H1 (cell line): ENCODE measurements at regions not wholly inside any gene's neighbourhood (a gene's known extent, or its start where the extent isn't known, plus 50 kb on each side); places are given as distances from the start of the nearest gene placed in this dataset.

ENCODE experiments used
- CTCF ChIP-seq, 3 experiments: IDR thresholded peaks; 1 replicate in 2 of 3; 2 replicates in 1 of 3; pipeline versions ENCODE4 v1.5.1 to v1.6.1; 2011; ENCODE audit warnings: low read length in 3 of 3, mild to moderate bottlenecking in 3 of 3, inconsistent platforms in 2 of 3, low read depth in 1 of 3, moderate library complexity in 1 of 3; ENCODE audit not compliant: insufficient read depth in 1 of 3; ENCODE audit errors: control extremely low read depth in 1 of 3
- EGR1 ChIP-seq: IDR thresholded peaks from 2 replicates; pipeline ENCODE4 v1.6.1; 2011; ENCODE audit warnings: low read depth, low read length, borderline replicate concordance
- EP300 ChIP-seq, 2 experiments: IDR thresholded peaks; 1 replicate in 1 of 2; 2 replicates in 1 of 2; pipeline ENCODE4 v1.6.1; 2011 to 2012; ENCODE audit warnings: low read depth in 2 of 2, low read length in 2 of 2, mild to moderate bottlenecking in 2 of 2, borderline replicate concordance in 1 of 2, inconsistent platforms in 1 of 2, moderate library complexity in 1 of 2
- EZH2 ChIP-seq: fragments of 200-600 bp; sonication (generic); IDR thresholded peaks from 2 replicates; pipeline ENCODE4 v1.7.1; 2012; ENCODE audit warnings: low read depth, mild to moderate bottlenecking, moderate library complexity, low read length, inconsistent platforms; ENCODE audit not compliant: severe bottlenecking
- JUN ChIP-seq: IDR thresholded peaks from 2 replicates; pipeline ENCODE4 v1.6.1; 2011; ENCODE audit warnings: low read depth, mild to moderate bottlenecking, improper control_type of control experiment, low read length
- POLR2A ChIP-seq, 2 experiments: IDR thresholded peaks; 1 replicate in 1 of 2; 2 replicates in 1 of 2; pipeline ENCODE4 v1.6.1; 2011; ENCODE audit warnings: low read depth in 2 of 2, low read length in 2 of 2, mild to moderate bottlenecking in 2 of 2; ENCODE audit errors: control extremely low read depth in 1 of 2
- POLR2AphosphoS5 ChIP-seq: IDR thresholded peaks from 2 replicates; pipeline ENCODE4 v1.6.1; 2011; ENCODE audit warnings: low read depth, low read length
- SUZ12 ChIP-seq: fragments of 200-600 bp; sonication (generic); IDR thresholded peaks from 2 replicates; pipeline ENCODE4 v1.6.1; 2012; ENCODE audit warnings: mild to moderate bottlenecking, inconsistent platforms, low read length, moderate library complexity, mixed read lengths

GRCh38 chr18:44514766-44515165 is 165.9 kb upstream of the SETBP1 start:
- TF ChIP-seq EZH2 (no peak), CTCF (IDR thresholded peaks at IDR 0.05; ENCODE audit: control extremely low read depth in 1 of 3, insufficient read depth in 1 of 3, low read depth in 1 of 3, low read length in 3 of 3) (no peak), EP300 (IDR thresholded peaks at IDR 0.05; ENCODE audit: borderline replicate concordance in 1 of 2, low read depth in 2 of 2, low read length in 2 of 2) (no peak), JUN (no peak), POLR2A (IDR thresholded peaks at IDR 0.05; ENCODE audit: control extremely low read depth in 1 of 2, low read depth in 2 of 2, low read length in 2 of 2) (no peak), SUZ12 (no peak), POLR2AphosphoS5 (no peak), EGR1 (no peak)
